K562 (cell line): ENCODE measurements at regions not wholly inside any gene's neighbourhood (a gene's known extent, or its start where the extent isn't known, plus 50 kb on each side); places are given as distances from the start of the nearest gene placed in this dataset.
"Not testable (repeated sequence)": the region's sequence is repeated elsewhere in the genome, so short reads cannot be mapped to it uniquely, and the experiment has no call there.

Experiments used
- ATAC-seq: fragments of 200-7000 bp; cut with Tn5 transposase; 3 replicates; pipeline ENCODE4 v1.9.1; 2020; ENCODE audit warnings: moderate library complexity
- BruUV-seq: library from RNA; stranded (reverse); fragments of 400-500 nt; replicated peaks from 2 replicates; lab custom pipeline; 2021; lab: Mats Ljungman, UMichigan
- CTCF ChIA-PET: fragments of 300-600 bp; formaldehyde crosslinking; extraction: SDS; loops from one replicate; lab custom pipeline; 2021; ENCODE audit warnings: low intra/inter-chr PET ratio; lab: Yijun Ruan, JAX
- POLR2A ChIA-PET: fragments of 300-600, 350-650 bp; sonication (Branson Sonifier 250); formaldehyde crosslinking; extraction: SDS; loops from one replicate; lab custom pipeline; 2021; ENCODE audit warnings: antibody characterized with exemption, inconsistent platforms; lab: Yijun Ruan, JAX
- DNase-seq, 4 experiments: peaks; one replicate each; pipeline versions ENCODE4 v3.0.0 to v3.0.0-alpha.2; 2011 to 2018; ENCODE audit warnings: low spot score in 3 of 4, mixed read lengths in 3 of 4; ENCODE audit errors: extremely low read depth in 1 of 4
- FAIRE-seq: peaks from 2 replicates; lab custom pipeline; 2011; peaks lifted over from hg19 to GRCh38; lab: Jason Lieb, UNC
- H2AFZ ChIP-seq: 2 replicates; pipeline ENCODE4 v1.6.0; 2011; ENCODE audit warnings: low read depth, low read length, control low read depth, inconsistent platforms
- H3K27ac ChIP-seq: fragments of 200-600 bp; 3 replicates; pipeline ENCODE4 v1.8.0; 2011; ENCODE audit warnings: low read depth, mild to moderate bottlenecking, control low read depth, inconsistent platforms, low read length, moderate library complexity, mixed read lengths; ENCODE audit errors: extremely low read depth
- H3K27me3 ChIP-seq, 2 experiments: fragments of 300-600 bp in 1 of 2; 2 replicates in 1 of 2; 3 replicates in 1 of 2; pipeline versions ENCODE4 v1.6.0 to v1.8.0; 2011; ENCODE audit warnings: inconsistent platforms in 2 of 2, low read length in 2 of 2, mild to moderate bottlenecking in 1 of 2, mixed read lengths in 1 of 2, moderate library complexity in 1 of 2; ENCODE audit not compliant: control insufficient read depth in 2 of 2, insufficient read depth in 2 of 2
- H3K36me3 ChIP-seq: fragments of 300-600 bp; 3 replicates; pipeline ENCODE4 v1.8.0; 2011; ENCODE audit warnings: mild to moderate bottlenecking, low read length, inconsistent platforms; ENCODE audit not compliant: control insufficient read depth, insufficient read depth
- H3K4me1 ChIP-seq, 2 experiments: fragments of 200-600 bp in 1 of 2; replicated peaks in 1 of 2; 2 replicates in 1 of 2; 3 replicates in 1 of 2; pipeline versions ENCODE4 v1.5.1 to v1.8.0; 2011; ENCODE audit warnings: inconsistent platforms in 2 of 2, low read length in 2 of 2, mild to moderate bottlenecking in 1 of 2, mixed read lengths in 1 of 2, moderate library complexity in 1 of 2; ENCODE audit not compliant: control insufficient read depth in 2 of 2, insufficient read depth in 2 of 2
- H3K4me2 ChIP-seq: 2 replicates; pipeline ENCODE4 v1.6.1; 2011; ENCODE audit warnings: low read length, control low read depth, inconsistent platforms, mixed read lengths; ENCODE audit not compliant: insufficient read depth
- H3K4me3 ChIP-seq: fragments of 200-600 bp; sonication (generic), shearing (Covaris generic); 2 replicates; pipeline ENCODE4 v1.5.1; 2016; ENCODE audit warnings: control low read depth, inconsistent platforms
- H3K79me2 ChIP-seq: fragments of 200-600 bp; 3 replicates; pipeline ENCODE4 v1.8.0; 2011; ENCODE audit warnings: low read length, inconsistent platforms; ENCODE audit not compliant: control insufficient read depth, insufficient read depth
- H3K9ac ChIP-seq, 2 experiments: 2 replicates each; pipeline versions ENCODE4 v1.6.0 to v1.6.1; 2011; ENCODE audit warnings: low read depth in 2 of 2, low read length in 2 of 2, control low read depth in 1 of 2, inconsistent platforms in 1 of 2, mild to moderate bottlenecking in 1 of 2, mixed read lengths in 1 of 2; ENCODE audit not compliant: insufficient read depth in 1 of 2
- H3K9me1 ChIP-seq: one replicate; pipeline ENCODE4 v1.6.0; 2011; ENCODE audit warnings: inconsistent platforms, mild to moderate bottlenecking, low read length, moderate library complexity; ENCODE audit not compliant: control insufficient read depth, insufficient read depth
- H3K9me3 ChIP-seq: replicated peaks from 2 replicates; pipeline ENCODE4 v1.5.1; 2011; ENCODE audit warnings: low read depth, low read length, inconsistent platforms; ENCODE audit not compliant: control insufficient read depth, insufficient read depth
- H4K20me1 ChIP-seq: replicated peaks from 2 replicates; pipeline ENCODE4 v1.6.1; 2011; ENCODE audit warnings: low read length, inconsistent platforms, mixed read lengths; ENCODE audit not compliant: control insufficient read depth, insufficient read depth
- CEBPZ ChIP-seq: fragments of 150-350 bp; IDR thresholded peaks from 2 replicates; pipeline ENCODE4 v1.6.1; 2014; ENCODE audit warnings: low read depth, mild to moderate bottlenecking, low read length, borderline replicate concordance
- TRIM28 ChIP-seq: fragments of 450-650 bp; IDR thresholded peaks from 2 replicates; pipeline ENCODE4 v1.6.1; 2017
- ZFP36 ChIP-seq: fragments of 150-350 bp; IDR thresholded peaks from 2 replicates; pipeline ENCODE4 v1.6.1; 2018; ENCODE audit warnings: low read length, low read depth; ENCODE audit not compliant: partially characterized antibody
- WGBS: fragments of 100-300 bp; shearing (Covaris generic); methylation state at CpG from one replicate; pipeline ENCODE4 v1.1.6; 2016; ENCODE audit warnings: low coverage, mixed read lengths; ENCODE audit not compliant: insufficient coverage; ENCODE audit errors: missing lambda C conversion rate; 5-methylcytosine and 5-hydroxymethylcytosine counted together
- in situ Hi-C: fragments of 300-500 bp; cut with MboI; formaldehyde crosslinking; loops from 4 replicates; pipeline ENCODE4 v1.15.0; 2018; ENCODE audit warnings: inconsistent platforms, mixed read lengths
- intact Hi-C: fragments of 100-400 bp; cut with micrococcal nuclease; formaldehyde crosslinking; loops from 2 replicates; pipeline ENCODE4 v1.14.2; 2022

- H3K4me1 ChIP-seq, H3K9ac ChIP-seq, H3K4me2 ChIP-seq, POLR2A ChIA-PET, H3K9me1 ChIP-seq, H2AFZ ChIP-seq, FAIRE-seq, BruUV-seq, CTCF ChIA-PET, ATAC-seq, H4K20me1 ChIP-seq, H3K27me3 ChIP-seq, H3K79me2 ChIP-seq, H3K36me3 ChIP-seq, in situ Hi-C loops, H3K27ac ChIP-seq, H3K4me3 ChIP-seq, DNase-seq, H3K9me3 ChIP-seq, intact Hi-C loops: not testable (repeated sequence)
- peak; percentile 82 for TF ChIP-seq ZFP36
- TF ChIP-seq TRIM28 = peak; percentile 30; the same call in 1 of the 2 replicates
- TF ChIP-seq CEBPZ = 0 out of 2 replicates have a peak, but pooled peaks have one; percentile 26
- WGBS = 62% methylated on average over 2 of the region's 2 CpGs
Measured at GRCh38 chrX:102818269-102818668, 97.7 kb downstream of the GPRASP3 start.
